A673 (cell line): ENCODE measurements at regions not wholly inside any gene's neighbourhood (a gene's known extent, or its start where the extent isn't known, plus 50 kb on each side); places are given as distances from the start of the nearest gene placed in this dataset.

ENCODE experiments used
- CTCF ChIP-seq: fragments of 300-800, 200-600 bp; sonication (generic); conservative IDR thresholded peaks from 2 replicates; pipeline ENCODE4 v1.5.1; 2017; ENCODE audit warnings: low read depth, mild to moderate bottlenecking, antibody characterized with exemption, low read length, moderate library complexity, mixed read lengths
- EZH2 ChIP-seq: fragments of 200-600 bp; sonication (generic); IDR thresholded peaks from 2 replicates; pipeline ENCODE4 v1.6.1; 2017; ENCODE audit warnings: borderline replicate concordance, low read depth, mild to moderate bottlenecking, mixed read lengths, antibody characterized with exemption, low read length; ENCODE audit not compliant: poor library complexity, severe bottlenecking

GRCh38 chr1:208643005-208643597 is 398.9 kb upstream of the PLXNA2 start:
- TF ChIP-seq CTCF: no peak
- TF ChIP-seq EZH2: no peak
